OCI-LY1 (cell line): ENCODE measurements at regions not wholly inside any gene's neighbourhood (a gene's known extent, or its start where the extent isn't known, plus 50 kb on each side); places are given as distances from the start of the nearest gene placed in this dataset.

Experiments
- EZH2 ChIP-seq: fragments of 200-600 bp; sonication (generic), shearing (Covaris generic); IDR thresholded peaks from 2 replicates; pipeline ENCODE4 v1.8.0; 2017; ENCODE audit warnings: borderline replicate concordance, mixed run types, mild to moderate bottlenecking, antibody characterized with exemption, low read length, moderate library complexity, mixed read lengths
- TF ChIP-seq, protein P1 (sequence below): fragments of 200-600 bp; sonication (generic), shearing (Covaris generic); IDR thresholded peaks from 2 replicates; pipeline ENCODE4 v1.5.1; 2017; ENCODE audit warnings: mild to moderate bottlenecking, antibody characterized with exemption, low read length, moderate library complexity, mixed read lengths

DNA sequence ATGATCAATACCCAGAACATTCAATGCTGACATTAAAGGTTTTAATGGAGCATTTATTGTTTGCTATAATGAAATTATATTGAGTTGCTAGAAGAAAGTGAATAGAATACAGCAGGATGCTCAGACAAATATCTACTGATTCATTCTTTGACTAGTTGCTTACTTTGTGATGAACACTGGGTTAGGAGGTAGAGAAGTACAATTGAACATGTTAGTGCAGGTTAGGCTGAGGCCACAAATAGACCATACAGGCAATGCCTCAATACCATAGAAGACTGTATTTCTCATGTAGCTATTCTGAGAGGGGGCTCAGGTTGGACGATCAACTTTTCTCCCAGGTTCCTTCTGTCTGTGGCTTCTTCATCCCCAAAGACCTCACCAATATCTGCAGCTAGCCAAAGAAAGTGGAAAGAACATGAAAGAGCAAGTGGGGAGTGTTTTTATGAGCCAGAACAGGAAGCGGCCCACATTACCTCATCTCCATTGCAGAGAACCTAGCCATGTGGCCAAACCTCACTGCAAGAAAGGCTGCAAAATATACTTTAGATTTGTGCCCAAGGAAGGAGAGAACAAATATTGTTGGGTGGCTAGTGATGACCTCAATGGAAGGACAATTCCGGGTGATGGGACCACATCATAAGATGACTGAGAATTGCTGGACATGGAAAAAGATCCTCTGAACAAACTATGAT lies 180.3 kb upstream of the GATB start:
- TF ChIP-seq, protein P1, sequence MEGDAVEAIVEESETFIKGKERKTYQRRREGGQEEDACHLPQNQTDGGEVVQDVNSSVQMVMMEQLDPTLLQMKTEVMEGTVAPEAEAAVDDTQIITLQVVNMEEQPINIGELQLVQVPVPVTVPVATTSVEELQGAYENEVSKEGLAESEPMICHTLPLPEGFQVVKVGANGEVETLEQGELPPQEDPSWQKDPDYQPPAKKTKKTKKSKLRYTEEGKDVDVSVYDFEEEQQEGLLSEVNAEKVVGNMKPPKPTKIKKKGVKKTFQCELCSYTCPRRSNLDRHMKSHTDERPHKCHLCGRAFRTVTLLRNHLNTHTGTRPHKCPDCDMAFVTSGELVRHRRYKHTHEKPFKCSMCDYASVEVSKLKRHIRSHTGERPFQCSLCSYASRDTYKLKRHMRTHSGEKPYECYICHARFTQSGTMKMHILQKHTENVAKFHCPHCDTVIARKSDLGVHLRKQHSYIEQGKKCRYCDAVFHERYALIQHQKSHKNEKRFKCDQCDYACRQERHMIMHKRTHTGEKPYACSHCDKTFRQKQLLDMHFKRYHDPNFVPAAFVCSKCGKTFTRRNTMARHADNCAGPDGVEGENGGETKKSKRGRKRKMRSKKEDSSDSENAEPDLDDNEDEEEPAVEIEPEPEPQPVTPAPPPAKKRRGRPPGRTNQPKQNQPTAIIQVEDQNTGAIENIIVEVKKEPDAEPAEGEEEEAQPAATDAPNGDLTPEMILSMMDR, result no peak
- no peak for TF ChIP-seq EZH2
